ENCODE measurements at regions not wholly inside any gene's neighbourhood (a gene's known extent, or its start where the extent isn't known, plus 50 kb on each side); places are given as distances from the start of the nearest gene placed in this dataset.

GRCh38 chr11:19633276-19633675, 79.4 kb upstream of the NAV2 start:
- Histone ChIP-seq H3K4me2 (ENCODE audit: low read length) (no peak overlapping the region), H3K79me2 (replicated peaks; ENCODE audit: insufficient read depth, low read length) (no peaks in the 10 kb centered on the region), H3K9me2 (ENCODE audit: insufficient read depth, low read length) (no peaks in the 10 kb centered on the region), H3K27me3 (ENCODE audit: insufficient read depth, low read depth, low read length) (no peaks in the 10 kb centered on the region), H3K9me3 (ENCODE audit: low read length) (no peaks in the 10 kb centered on the region), H4K20me1 (ENCODE audit: insufficient read depth) (no peaks in the 10 kb centered on the region), H3K27ac (ENCODE audit: low read length) (no peak overlapping the region), H3K4me3 (ENCODE audit: low read length) (no peak overlapping the region), H3K9ac (ENCODE audit: low read length) (no peak overlapping the region), H2AFZ (ENCODE audit: low read depth, low read length) (no peak overlapping the region), H3K36me3 (ENCODE audit: insufficient read depth, low read length) (no peaks in the 10 kb centered on the region), H3F3A (ENCODE audit: insufficient read depth, low read length, poor library complexity, severe bottlenecking) (no peaks in the 10 kb centered on the region)
- TF ChIP-seq REST (IDR thresholded peaks at IDR 0.05; ENCODE audit: borderline replicate concordance) (no peak), TAF1 (IDR thresholded peaks at IDR 0.05; ENCODE audit: low read depth) (no peak), CTCF (IDR thresholded peaks at IDR 0.05; ENCODE audit: poor library complexity, severe bottlenecking) (no peak), POLR2AphosphoS5 (IDR thresholded peaks at IDR 0.05) (no peak), EP300 (conservative IDR thresholded peaks at IDR 0.05; ENCODE audit: poor library complexity, severe bottlenecking) (no peak), MXI1 (conservative IDR thresholded peaks at IDR 0.05; ENCODE audit: poor library complexity, severe bottlenecking) (no peak), RAD21 (conservative IDR thresholded peaks at IDR 0.05) (no peak), SMC3 (conservative IDR thresholded peaks at IDR 0.05; ENCODE audit: poor library complexity) (no peak), EZH2 (IDR thresholded peaks at IDR 0.05; ENCODE audit: borderline replicate concordance, insufficient read depth, low read length, poor library complexity, severe bottlenecking) (no peak)

- TF ChIP-seq SMC3 (conservative IDR thresholded peaks at IDR 0.05; ENCODE audit: poor library complexity) (no peak), TAF1 (IDR thresholded peaks at IDR 0.05; ENCODE audit: low read depth) (no peak), EP300 (conservative IDR thresholded peaks at IDR 0.05; ENCODE audit: poor library complexity, severe bottlenecking) (no peak), RAD21 (conservative IDR thresholded peaks at IDR 0.05) (no peak)
- H3F3A ChIP-seq (ENCODE audit: insufficient read depth, low read length, poor library complexity, severe bottlenecking): no peaks in the 10 kb centered on the region
- H3K9ac ChIP-seq (ENCODE audit: low read length): no peak overlapping the region
- no peak overlapping the region for H3K27ac ChIP-seq (ENCODE audit: low read length)
- no peaks in the 10 kb centered on the region for H3K9me2 ChIP-seq (ENCODE audit: insufficient read depth, low read length)
- H3K79me2 ChIP-seq (replicated peaks; ENCODE audit: insufficient read depth, low read length): no peaks in the 10 kb centered on the region
- no peaks in the 10 kb centered on the region for H3K36me3 ChIP-seq (ENCODE audit: insufficient read depth, low read length)
- H3K27me3 ChIP-seq (ENCODE audit: insufficient read depth, low read depth, low read length): no peaks in the 10 kb centered on the region
- no peaks in the 10 kb centered on the region for H3K9me3 ChIP-seq (ENCODE audit: low read length)
- no peak overlapping the region for H3K4me2 ChIP-seq (ENCODE audit: low read length)
- no peak overlapping the region for H3K4me3 ChIP-seq (ENCODE audit: low read length)
- H2AFZ ChIP-seq (ENCODE audit: low read depth, low read length): no peak overlapping the region
- no peaks in the 10 kb centered on the region for H4K20me1 ChIP-seq (ENCODE audit: insufficient read depth)
Observed at GRCh38 chr11:19632499-19632834, 80.2 kb upstream of the NAV2 start.

Data from neural cell (in vitro differentiated cells).